ENCODE measurements at regions not wholly inside any gene's neighbourhood (a gene's known extent, or its start where the extent isn't known, plus 50 kb on each side); places are given as distances from the start of the nearest gene placed in this dataset.
"Not testable (repeated sequence)": the region's sequence is repeated elsewhere in the genome, so short reads cannot be mapped to it uniquely, and the experiment has no call there.

DNA sequence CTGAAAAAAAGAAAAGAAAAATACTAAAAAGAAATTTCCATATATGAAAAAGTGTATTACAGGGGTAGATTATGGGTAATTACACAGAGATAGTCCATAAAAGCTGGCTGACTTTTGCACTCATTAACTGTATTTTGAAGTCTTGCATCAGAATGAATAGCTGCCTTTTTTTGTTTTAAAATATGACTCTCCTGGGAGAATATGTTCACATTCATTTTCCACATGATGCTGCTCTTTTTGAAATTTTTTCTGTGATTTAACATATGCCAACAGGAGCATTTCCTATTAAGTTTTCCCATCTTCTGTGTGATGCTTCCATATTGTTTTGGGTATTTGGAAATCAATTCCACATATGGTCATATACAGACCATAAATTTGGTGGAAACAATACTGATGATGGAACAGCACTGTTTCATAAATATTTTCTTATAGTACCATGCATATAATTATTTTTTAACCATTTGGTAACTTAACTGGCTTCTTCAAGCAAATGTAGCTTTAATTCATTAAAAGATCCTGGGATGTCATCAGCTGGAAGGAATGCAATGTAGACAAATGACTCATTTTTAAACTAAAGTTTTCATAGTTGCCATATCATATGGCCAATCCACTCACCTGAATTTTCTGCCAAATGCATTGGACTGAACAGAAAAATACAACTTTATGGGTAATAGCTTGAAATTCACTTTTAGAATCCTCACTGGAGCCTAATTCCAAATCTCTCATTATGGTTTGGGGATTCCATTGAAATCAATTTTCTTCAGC, 313.9 kb upstream of the GLI3 start:
- no peak for DNase-seq

DNA sequence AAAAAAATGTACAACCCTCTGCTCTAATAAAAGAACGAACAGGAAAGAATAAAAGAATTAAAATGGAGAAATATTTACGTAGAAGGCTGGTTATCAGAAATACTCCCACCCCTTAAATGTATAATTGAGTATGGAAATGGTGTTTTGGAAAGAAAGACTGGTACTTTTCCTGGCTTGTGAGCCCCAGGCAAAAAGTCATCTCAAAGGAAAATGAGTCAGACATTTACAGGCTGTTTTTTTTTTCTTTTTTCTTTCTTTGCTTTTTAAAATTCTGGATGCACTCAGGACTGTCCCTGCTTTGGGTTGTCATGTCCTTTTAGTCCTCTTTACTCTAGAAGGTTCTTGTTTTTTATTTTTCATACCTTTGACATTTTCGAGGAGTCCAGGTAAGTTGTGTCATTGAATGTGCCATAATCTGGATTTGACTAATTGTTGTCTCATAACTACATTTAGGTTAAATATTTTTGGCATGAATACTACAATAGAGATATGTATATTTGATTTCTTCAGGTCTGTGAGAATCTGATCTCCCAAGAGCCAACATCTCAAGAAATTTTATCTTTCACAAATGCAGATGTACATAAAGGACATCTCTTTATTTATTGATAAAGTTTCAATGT, 313.0 kb upstream of the GLI3 start:
- no peak for DNase-seq

DNA sequence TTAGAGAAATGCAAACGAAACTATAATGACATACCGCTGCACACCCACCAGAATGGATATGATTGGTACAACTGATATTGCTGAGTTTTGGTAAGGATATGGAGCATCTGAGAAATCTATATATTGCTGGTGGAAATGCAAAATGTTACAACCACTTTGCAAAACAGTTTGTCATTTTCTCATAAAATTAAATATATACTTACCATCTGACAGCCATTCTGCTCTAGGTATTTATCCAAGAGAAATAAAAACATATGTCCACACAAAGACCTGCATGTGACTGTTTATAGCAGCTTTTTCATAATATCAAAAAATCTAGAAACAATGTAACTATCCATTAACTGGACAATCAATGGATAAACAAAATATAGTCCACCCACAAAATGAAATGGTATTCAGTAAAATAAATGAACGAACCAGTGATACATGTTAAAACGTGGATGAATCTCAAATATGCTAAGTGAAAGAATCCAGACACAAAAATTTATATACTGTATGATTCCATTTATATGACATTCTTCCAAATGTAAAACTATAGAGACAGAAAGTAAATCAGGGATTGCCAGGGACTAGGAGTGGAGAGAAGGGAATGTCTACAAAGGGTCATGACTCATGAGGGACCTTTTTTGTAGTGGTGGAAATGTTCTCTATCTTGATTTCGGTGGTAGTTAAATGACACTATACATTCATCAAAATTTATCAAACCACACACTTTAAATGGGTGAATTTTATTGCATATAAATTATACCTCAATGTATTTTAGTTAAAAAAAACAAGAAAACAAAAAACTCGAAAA, 312.0 kb upstream of the GLI3 start:
- DNase-seq, result no peak

DNA sequence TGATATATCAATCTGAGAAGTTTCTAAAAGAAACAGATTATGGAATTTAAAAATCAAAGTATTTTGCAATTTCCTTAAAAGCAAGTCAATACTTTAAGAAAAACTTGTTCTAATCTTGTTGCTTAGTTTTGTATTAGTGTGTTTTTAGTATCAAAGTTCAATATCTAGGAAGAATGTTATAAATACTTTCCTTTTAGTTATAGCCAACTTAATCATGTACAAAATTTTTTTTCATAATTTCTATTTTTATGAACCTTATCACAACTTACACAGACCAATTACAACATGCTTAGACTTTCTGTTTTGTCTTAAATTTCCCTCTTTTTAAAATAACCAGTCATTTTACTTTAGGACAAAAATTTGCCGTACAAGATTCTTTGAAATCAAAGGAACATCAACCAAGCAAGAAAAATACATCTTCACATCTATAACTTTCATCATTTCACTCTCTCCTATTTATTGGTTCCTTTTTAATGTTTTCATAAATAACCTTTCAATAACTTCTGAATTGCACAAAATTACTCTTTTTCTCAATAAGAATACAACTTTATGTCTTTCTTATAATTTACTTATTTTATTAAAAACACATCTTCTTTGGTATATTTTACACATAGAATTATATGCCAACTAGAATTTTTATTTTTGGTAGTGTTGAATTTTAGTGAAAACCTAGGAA, 308.2 kb upstream of the GLI3 start:
- DNase-seq, result no peak

- no peak for DNase-seq
Observed at GRCh38 chr7:42543953-42544352, 306.9 kb upstream of the GLI3 start.

DNA sequence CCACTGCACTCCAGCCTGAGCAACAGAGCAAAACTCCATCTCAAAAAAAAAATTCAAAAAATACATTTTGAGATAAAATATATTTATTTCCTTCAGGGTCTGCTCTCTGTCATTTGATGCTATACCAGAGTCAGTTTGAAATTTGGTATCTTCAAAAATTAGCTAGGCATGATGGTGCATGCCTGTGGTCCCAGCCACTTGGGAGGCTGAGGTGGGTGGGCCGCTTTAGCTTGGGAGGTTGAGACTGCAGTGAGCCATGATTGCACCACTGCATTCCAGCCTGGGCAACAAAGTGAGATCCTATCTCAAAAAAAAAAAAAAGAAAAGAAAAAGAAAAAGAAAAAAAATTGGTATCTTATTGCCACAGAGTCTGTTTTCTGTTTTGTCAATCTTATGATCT, 305.4 kb upstream of the GLI3 start:
- not testable (repeated sequence) for DNase-seq

DNA sequence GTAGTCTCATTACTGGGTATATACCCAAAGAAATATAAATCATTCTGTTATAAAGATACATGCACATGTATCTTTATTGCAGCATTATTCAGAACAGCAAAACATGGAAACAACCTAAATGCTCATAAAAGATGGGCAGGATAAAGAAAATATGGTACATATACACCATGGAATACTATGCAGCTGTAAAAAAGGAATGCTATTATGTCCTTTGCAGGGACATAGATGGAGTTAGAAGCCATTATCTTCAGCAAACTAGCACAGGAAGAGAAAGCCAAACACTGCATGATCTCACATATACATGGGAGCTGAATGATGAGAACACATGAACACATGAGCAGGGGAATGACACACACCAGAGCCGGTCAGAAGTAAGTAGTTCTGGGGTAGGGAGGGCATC, 297.4 kb upstream of the GLI3 start:
- DNase-seq, result no peak

- no peak for DNase-seq
Observed at GRCh38 chr7:42527004-42527403, 290.0 kb upstream of the GLI3 start.

DNA sequence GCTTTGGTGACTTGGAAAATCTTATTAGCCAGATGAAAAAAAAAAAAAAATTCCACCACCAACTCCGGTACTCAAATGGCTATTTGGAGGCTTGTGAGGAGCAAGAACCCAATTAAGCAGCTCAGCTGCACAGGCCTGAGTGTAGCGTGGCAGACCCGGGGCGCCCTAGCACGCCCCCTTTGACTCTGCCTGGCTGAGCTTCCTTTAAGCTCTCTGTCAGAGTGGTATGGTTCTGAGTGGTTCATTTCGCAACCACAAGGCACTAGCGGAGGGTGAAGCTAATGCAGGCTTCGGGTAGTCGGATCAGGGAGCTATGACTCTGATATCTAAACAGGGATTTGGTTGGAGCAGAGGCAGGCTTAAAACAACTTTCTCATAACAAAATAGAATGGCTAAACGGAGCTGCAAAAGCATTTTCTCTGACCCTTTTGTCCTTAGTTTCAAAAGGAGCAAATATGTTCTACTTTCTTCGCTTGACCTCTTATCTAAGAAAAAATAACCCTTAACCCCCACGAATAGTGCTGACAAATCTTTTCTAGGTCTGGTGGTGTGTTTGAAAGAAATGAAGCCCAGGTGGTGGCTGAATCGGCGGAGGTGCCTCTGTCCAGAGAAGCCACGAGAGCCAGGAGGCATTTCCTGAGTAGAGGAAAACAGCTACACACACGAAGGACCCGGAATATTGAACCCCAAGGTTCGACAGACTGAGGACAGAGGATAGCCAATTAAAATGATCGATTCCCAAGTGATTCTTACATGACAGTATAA, 285.4 kb upstream of the GLI3 start:
- DNase-seq, result no peak

- no peak for DNase-seq
Observed at GRCh38 chr7:42511027-42511426, 274.0 kb upstream of the GLI3 start.

DNA sequence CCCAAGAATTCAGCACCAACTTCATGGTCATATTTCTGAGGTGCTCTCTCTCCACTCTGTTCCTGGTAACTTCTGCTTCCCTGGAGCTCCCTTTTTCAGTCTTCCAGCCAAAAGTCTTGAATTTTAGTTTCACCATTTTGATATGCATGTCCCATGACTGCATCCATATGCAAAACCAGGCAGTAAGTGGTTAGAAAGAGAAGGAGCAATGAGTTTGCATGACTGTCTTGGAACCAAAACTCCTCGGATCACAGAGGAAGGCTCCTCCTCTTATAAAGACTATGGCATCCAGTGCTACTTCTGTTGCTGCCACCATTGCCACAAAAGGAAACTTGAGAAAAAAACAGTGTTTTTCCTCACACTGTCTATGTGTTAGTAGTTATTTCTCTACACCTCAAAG, 269.1 kb upstream of the GLI3 start:
- no peak for DNase-seq

DNA sequence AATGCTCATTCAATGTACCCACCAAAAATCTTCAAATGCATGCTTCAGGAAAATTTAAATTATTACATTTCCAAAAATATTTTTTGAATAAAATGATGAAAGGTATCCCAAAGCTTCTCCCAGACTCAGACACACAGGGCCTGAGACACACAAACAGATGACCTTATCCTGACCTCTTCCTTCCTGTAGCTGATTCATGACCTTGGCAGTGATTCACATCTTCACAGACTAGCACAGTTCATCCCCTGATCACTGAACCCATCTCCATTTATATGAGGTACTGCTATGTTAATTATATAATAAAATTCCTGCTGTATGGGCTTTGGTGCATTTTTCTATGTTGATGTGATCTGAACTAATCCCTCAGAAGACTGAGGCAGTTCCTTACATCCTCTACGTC, 265.0 kb upstream of the GLI3 start:
- DNase-seq, result no peak

DNA sequence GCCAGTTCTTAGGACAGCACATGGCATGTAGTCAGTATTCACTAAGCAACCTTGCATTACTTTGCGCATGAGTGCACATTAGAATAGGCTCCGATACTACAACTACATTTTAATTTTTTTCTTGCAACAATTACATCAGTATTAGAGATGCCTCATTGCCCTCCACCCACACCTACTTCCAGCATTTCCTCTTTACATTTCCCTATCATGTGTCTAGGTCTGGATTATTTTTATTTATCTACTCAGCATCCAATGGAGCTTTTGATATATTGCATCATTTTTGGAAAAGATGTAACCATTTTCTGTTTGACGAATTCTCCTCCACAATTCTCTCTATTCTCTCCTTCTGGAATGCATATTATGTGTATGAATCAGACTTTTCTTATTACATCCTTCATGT, 258.2 kb upstream of the GLI3 start:
- DNase-seq, result no peak

GRCh38 chr7:42494736-42495135, 257.7 kb upstream of the GLI3 start:
- DNase-seq, result no peak

DNA sequence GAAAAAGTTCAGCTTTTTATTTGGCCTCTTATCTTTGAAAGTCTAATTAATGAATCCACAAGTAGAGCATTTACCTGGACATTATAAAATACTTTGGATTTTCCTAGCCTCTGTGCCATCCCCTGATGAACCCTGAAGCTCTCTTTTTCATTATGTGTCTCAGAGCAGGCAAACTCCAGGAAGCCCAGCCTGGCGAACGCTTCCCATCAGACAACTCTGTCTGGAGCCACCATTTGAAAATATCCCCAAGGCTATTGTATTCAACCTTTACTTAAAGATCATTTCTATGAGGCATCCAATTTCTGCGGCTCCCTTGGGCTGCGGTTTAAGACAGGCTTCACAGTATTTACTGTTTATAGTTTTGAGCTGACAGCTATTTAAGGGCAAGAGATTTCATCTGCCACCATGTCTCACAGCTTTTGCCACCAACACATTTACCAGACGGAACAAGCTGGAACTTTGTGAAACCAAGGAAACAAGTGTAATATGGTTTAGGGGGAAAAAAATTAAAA, 257.2 kb upstream of the GLI3 start:
- no peak for DNase-seq

- peak; percentile 17 for DNase-seq
Observed at GRCh38 chr7:42493436-42494198, 256.6 kb upstream of the GLI3 start.

GRCh38 chr7:42492920-42493319, 255.9 kb upstream of the GLI3 start:
- DNase-seq, result no peak

DNA sequence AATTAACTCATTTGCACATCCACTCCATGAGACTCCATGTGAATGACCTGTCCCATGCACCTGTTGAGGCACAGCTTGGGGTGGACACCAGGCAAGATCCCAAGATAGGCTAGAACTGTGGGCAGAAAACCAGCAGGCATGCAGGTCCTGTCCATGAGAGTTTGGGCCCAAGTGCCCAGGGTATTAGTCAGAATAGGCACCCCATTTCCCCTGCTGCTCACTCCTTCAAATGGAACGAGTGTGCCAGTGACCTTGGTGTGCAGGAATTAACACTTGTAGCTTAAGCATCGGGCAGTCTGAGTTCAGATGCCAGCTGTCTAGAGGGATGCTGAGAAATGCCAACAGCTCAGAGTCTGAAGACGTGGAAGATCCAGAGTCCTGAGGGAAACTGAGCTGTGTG, 254.1 kb upstream of the GLI3 start:
- DNase-seq, result no peak

DNA sequence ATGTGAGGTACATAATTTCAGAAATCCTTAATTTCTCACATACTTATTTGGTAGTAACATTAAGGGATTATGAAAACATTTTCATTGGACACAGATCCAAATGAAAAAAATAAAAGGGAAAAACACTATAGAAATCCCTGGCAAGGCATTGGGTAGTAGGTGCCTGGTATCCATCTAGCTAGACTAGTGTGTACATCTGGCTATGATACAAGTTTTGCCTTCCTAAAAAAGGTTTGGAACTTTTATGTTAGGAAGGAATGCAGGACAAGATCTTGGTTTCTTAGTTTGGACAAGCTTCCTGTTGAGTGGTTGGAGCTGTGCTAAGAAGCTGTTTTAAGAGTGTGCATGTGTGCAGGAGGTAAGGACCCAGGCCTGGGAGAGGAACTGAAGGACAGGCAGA, 252.3 kb upstream of the GLI3 start:
- DNase-seq, result no peak

DNA sequence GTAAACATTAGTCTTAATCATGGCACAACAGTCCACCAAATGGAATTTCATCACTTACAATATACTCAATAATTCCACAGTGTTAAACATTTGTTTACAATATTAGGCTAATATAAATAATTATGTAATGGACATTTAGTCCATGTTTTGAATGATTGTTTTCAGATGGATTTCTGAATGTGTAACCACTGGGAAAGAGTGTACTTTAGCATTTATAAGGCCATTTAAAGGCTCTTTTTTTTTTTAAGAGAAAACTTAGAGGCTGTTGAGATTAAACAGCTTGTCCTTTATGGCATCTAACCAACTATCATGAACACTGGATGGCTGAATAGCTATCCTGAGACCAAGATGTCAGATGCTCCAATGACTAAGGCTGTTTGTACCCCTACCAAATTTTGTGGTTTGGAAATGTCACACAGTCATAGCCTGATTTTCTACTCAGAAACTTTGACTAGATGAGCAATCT, 248.3 kb upstream of the GLI3 start:
- DNase-seq, result no peak

- DNase-seq, result no peak
Observed at GRCh38 chr7:42483886-42484285, 246.9 kb upstream of the GLI3 start.
